ENCODE measurements at regions not wholly inside any gene's neighbourhood (a gene's known extent, or its start where the extent isn't known, plus 50 kb on each side); places are given as distances from the start of the nearest gene placed in this dataset.

GRCh38 chr12:40575987-40576386, 116.3 kb upstream of the CNTN1 start:
- intact Hi-C loops (cut with micrococcal nuclease; ENCODE audit: unreplicated experiment): no loop called here
- H3K4me2 ChIP-seq (ENCODE audit: control insufficient read depth, insufficient read depth): no peak overlapping the region
- no TSS peak for BruUV-seq (replicated peaks)
- in situ Hi-C loops (cut with MboI): no loop called here
- DNase-seq (ENCODE audit: low read depth, low spot score) (no peak), FAIRE-seq (no peak), ATAC-seq (no peak)
- ChIA-PET RAD21 (ENCODE audit: unreplicated experiment) (no interaction called here), POLR2A (no interaction called here), CTCF (no interaction called here), SMC1A (ENCODE audit: uncharacterized antibody, unreplicated experiment) (no interaction called here)
- H2AFZ ChIP-seq (ENCODE audit: control insufficient read depth, low read depth, low read length): no peak overlapping the region
- no peaks in the 10 kb centered on the region for H3K36me3 ChIP-seq (ENCODE audit: control insufficient read depth in 2 of 2, insufficient read depth in 2 of 2, low read length in 1 of 2)
- no peaks in the 10 kb centered on the region for H3K27me3 ChIP-seq (replicated peaks in 1 of 2; ENCODE audit: control insufficient read depth in 2 of 2, insufficient read depth in 2 of 2, low read length in 1 of 2)
- H3K9me3 ChIP-seq (replicated peaks; ENCODE audit: control insufficient read depth, insufficient read depth, low read length): peaks cover 3% of the 10 kb centered on the region; the same call in 1 of the 3 replicates
- no peak overlapping the region for H3K27ac ChIP-seq (ENCODE audit: control insufficient read depth, insufficient read depth)
- H3K79me2 ChIP-seq (ENCODE audit: control insufficient read depth, insufficient read depth, low read length): no peaks in the 10 kb centered on the region
- no peaks in the 10 kb centered on the region for H3K4me1 ChIP-seq (ENCODE audit: control insufficient read depth, insufficient read depth, low read length)
- TF ChIP-seq PAX8 (IDR thresholded peaks at IDR 0.05): no peak
- TF ChIP-seq SMARCA5 (IDR thresholded peaks at IDR 0.05): no peak
- TF ChIP-seq, protein P1, sequence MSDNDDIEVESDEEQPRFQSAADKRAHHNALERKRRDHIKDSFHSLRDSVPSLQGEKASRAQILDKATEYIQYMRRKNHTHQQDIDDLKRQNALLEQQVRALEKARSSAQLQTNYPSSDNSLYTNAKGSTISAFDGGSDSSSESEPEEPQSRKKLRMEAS (IDR thresholded peaks at IDR 0.05; ENCODE audit: low read depth, low read length): no peak
- no peak for TF ChIP-seq EZH2 (IDR thresholded peaks at IDR 0.05; ENCODE audit: borderline replicate concordance, control insufficient read depth, low read depth, low read length)
- no peak for TF ChIP-seq BACH1 (IDR thresholded peaks at IDR 0.05; ENCODE audit: borderline replicate concordance)
- no peak for TF ChIP-seq EED (IDR thresholded peaks at IDR 0.05; ENCODE audit: low read depth)
- TF ChIP-seq KAT2A (conservative IDR thresholded peaks at IDR 0.05; ENCODE audit: control insufficient read depth, low read depth, low read length): no peak
- TF ChIP-seq STAT3 (IDR thresholded peaks at IDR 0.05; ENCODE audit: low read depth, low read length): no peak
- no peak for TF ChIP-seq POU2F2 (IDR thresholded peaks at IDR 0.05; ENCODE audit: borderline replicate concordance, low read depth, low read length)
- no peak for TF ChIP-seq BMI1 (IDR thresholded peaks at IDR 0.05; ENCODE audit: borderline replicate concordance)
- TF ChIP-seq RCOR1 (conservative IDR thresholded peaks at IDR 0.05; ENCODE audit: low read depth, low read length): no peak
- TF ChIP-seq FOS (IDR thresholded peaks at IDR 0.05; ENCODE audit: borderline replicate concordance, extremely low read depth, insufficient read length): no peak
- TF ChIP-seq, protein P2, sequence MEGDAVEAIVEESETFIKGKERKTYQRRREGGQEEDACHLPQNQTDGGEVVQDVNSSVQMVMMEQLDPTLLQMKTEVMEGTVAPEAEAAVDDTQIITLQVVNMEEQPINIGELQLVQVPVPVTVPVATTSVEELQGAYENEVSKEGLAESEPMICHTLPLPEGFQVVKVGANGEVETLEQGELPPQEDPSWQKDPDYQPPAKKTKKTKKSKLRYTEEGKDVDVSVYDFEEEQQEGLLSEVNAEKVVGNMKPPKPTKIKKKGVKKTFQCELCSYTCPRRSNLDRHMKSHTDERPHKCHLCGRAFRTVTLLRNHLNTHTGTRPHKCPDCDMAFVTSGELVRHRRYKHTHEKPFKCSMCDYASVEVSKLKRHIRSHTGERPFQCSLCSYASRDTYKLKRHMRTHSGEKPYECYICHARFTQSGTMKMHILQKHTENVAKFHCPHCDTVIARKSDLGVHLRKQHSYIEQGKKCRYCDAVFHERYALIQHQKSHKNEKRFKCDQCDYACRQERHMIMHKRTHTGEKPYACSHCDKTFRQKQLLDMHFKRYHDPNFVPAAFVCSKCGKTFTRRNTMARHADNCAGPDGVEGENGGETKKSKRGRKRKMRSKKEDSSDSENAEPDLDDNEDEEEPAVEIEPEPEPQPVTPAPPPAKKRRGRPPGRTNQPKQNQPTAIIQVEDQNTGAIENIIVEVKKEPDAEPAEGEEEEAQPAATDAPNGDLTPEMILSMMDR (IDR thresholded peaks at IDR 0.05 in 2 of 3, conservative IDR thresholded peaks at IDR 0.05 in 1 of 3; ENCODE audit: control insufficient read depth in 2 of 3, extremely low read depth in 1 of 3, insufficient read depth in 1 of 3, low read depth in 3 of 3, low read length in 3 of 3): no peak
- TF ChIP-seq RAD51 (IDR thresholded peaks at IDR 0.05): no peak
- no peak for TF ChIP-seq MLLT1 (IDR thresholded peaks at IDR 0.05)
- TF ChIP-seq FOXM1 (IDR thresholded peaks at IDR 0.05; ENCODE audit: low read depth, low read length): no peak
- TF ChIP-seq IKZF1 (conservative IDR thresholded peaks at IDR 0.05): no peak
- no peak for TF ChIP-seq ZNF384 (IDR thresholded peaks at IDR 0.05; ENCODE audit: borderline replicate concordance, low read depth, low read length)
- no peak for TF ChIP-seq ATF3 (IDR thresholded peaks at IDR 0.05; ENCODE audit: borderline replicate concordance, extremely low read depth, low read depth, low read length)
- TF ChIP-seq SKIL (IDR thresholded peaks at IDR 0.05; ENCODE audit: low read depth, poor library complexity, severe bottlenecking): no peak
- no peak overlapping the region for H3K4me3 ChIP-seq
- no peak overlapping the region for H3K9ac ChIP-seq (ENCODE audit: control insufficient read depth, insufficient read depth, low read length)
- H4K20me1 ChIP-seq (ENCODE audit: control insufficient read depth, insufficient read depth): no peaks in the 10 kb centered on the region

All from GM12878 (cell line).